Fibroblast of mammary gland (primary cell): ENCODE measurements at regions not wholly inside any gene's neighbourhood (a gene's known extent, or its start where the extent isn't known, plus 50 kb on each side); places are given as distances from the start of the nearest gene placed in this dataset.
A peak's percentile ranks its signal among the peaks of the same experiment; 100 is the strongest.

Experiments used
- DNase-seq: peaks from one replicate; pipeline ENCODE4 v3.0.0-alpha.2; 2010; ENCODE audit warnings: low read depth
- H3K4me3 ChIP-seq: 2 replicates; pipeline ENCODE4 v1.5.1; 2011; ENCODE audit warnings: low read depth, mild to moderate bottlenecking, low read length, moderate library complexity; ENCODE audit not compliant: control insufficient read depth
- CTCF ChIP-seq: conservative IDR thresholded peaks from 2 replicates; pipeline ENCODE4 v1.5.1; 2011; ENCODE audit warnings: low read depth, low read length, inconsistent platforms; ENCODE audit not compliant: control insufficient read depth, insufficient read depth

GRCh38 chr6:132868057-132868456 lies 53.7 kb downstream of the RPS12 start:
- no peak for TF ChIP-seq CTCF

GRCh38 chr6:132872923-132873322 lies 58.6 kb downstream of the RPS12 start:
- DNase-seq = no peak
- H3K4me3 ChIP-seq = no peak overlapping the region
- no peak for TF ChIP-seq CTCF

More at GRCh38 chr6:132868057-132868456, 53.7 kb downstream of the RPS12 start:
- DNase-seq = no peak
- no peak overlapping the region for H3K4me3 ChIP-seq

- no peak for TF ChIP-seq CTCF
- DNase-seq = no peak
- no peak overlapping the region for H3K4me3 ChIP-seq
Observed at GRCh38 chr6:132877003-132877402, 62.6 kb downstream of the RPS12 start.

GRCh38 chr6:132887204-132887603 lies 72.8 kb downstream of the RPS12 start:
- peak; percentile 31 for DNase-seq
- H3K4me3 ChIP-seq = no peak overlapping the region
- TF ChIP-seq CTCF = no peak

GRCh38 chr6:132888701-132889100 lies 74.3 kb downstream of the RPS12 start:
- TF ChIP-seq CTCF = no peak
- peak; percentile 43 for DNase-seq
- H3K4me3 ChIP-seq = no peak overlapping the region

DNA sequence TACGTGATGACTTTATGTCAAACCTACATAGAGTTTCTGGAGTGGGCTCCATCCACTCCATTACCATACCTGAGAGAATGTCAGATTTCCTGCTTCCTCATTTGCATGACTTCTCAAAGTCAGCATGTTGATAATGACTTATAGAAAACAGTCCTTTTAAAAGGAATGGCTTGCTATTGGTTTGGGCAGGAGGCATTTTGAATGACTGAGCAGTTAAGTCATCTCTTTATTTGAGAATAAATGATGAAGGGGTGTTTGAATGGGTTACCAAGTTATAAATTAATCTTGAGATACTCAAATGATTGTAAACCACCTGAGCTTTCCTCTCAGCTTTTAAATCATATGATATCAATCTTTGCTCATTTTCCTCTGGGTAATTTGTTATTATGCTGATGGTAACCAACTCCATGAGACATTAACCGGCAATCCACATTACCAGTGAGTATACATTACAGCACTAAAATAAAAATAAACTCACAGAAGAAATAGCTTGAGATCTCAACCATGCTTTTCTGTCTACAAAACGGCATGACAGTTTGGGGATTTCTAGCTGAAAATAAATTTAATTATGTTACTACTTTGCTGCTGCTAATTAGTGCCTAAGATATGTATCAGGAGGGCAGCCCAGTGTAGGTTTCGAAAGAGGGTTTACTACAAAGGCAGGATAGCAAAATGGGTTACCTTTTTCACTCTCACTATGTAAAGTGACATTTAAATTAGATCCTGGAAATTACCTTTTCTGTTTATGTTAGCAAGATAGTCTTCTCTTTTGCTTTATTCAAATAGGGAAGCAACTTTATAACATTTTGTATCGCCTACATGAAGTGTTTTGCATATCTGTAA lies 78.8 kb downstream of the RPS12 start:
- no peak for TF ChIP-seq CTCF
- no peak overlapping the region for H3K4me3 ChIP-seq
- no peak for DNase-seq
